ENCODE measurements at regions not wholly inside any gene's neighbourhood (a gene's known extent, or its start where the extent isn't known, plus 50 kb on each side); places are given as distances from the start of the nearest gene placed in this dataset.

DNA sequence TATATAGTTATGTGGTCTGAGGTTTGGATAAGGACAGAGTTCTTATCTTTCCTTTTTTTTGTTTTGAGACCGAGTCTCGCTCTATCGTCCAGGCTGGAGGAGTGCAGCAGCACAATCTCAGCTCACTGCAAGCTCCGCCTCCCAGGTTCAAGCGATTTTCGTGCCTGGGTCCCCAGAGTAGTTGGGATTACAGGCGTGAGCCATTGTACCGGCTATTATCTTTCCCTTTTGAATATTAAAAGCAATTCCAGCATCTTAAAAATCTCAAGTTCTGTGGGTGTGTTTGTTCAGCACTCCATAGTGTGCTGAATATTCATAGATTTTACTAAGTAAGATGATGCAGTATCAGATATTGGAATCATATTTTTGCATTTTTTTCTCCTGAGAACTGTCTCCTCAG is 404.4 kb upstream of the RGS6 start:
- TF ChIP-seq, protein P1, sequence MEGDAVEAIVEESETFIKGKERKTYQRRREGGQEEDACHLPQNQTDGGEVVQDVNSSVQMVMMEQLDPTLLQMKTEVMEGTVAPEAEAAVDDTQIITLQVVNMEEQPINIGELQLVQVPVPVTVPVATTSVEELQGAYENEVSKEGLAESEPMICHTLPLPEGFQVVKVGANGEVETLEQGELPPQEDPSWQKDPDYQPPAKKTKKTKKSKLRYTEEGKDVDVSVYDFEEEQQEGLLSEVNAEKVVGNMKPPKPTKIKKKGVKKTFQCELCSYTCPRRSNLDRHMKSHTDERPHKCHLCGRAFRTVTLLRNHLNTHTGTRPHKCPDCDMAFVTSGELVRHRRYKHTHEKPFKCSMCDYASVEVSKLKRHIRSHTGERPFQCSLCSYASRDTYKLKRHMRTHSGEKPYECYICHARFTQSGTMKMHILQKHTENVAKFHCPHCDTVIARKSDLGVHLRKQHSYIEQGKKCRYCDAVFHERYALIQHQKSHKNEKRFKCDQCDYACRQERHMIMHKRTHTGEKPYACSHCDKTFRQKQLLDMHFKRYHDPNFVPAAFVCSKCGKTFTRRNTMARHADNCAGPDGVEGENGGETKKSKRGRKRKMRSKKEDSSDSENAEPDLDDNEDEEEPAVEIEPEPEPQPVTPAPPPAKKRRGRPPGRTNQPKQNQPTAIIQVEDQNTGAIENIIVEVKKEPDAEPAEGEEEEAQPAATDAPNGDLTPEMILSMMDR (conservative IDR thresholded peaks at IDR 0.05): no peak
- TF ChIP-seq EZH2 (IDR thresholded peaks at IDR 0.05; ENCODE audit: low read depth): no peak

Measured in PC-9 (cell line).